NCI-H69 (cell line): ENCODE measurements at regions not wholly inside any gene's neighbourhood (a gene's known extent, or its start where the extent isn't known, plus 50 kb on each side); places are given as distances from the start of the nearest gene placed in this dataset.
A peak's percentile ranks its signal among the peaks of the same experiment; 100 is the strongest.
"Not testable (repeated sequence)": the region's sequence is repeated elsewhere in the genome, so short reads cannot be mapped to it uniquely, and the experiment has no call there.

Experiments
- DNase-seq: peaks from one replicate; lab custom pipeline; 2025; lab: John Stamatoyannopoulos, UW

DNA sequence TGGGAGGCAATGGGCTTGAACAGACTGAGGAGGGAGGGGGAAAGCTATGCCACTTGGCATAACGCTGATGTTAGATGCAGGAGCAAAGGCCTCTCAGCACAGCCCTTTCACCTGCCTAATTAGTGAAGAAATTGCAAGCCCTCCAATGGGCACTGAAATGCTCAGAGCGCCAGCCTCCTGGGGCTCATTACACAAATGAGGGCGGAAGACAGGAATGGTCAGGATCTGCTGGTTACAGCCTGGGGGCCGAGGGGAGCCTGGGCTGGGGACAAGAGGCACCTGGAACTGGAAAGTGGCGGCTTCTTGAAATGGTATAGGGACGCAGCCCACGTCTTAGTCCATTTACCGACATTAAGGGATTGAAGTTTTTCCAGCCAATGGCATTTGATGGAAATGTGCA lies 50.2 kb upstream of the PLET1 start:
- peak; percentile 89 for DNase-seq

DNA sequence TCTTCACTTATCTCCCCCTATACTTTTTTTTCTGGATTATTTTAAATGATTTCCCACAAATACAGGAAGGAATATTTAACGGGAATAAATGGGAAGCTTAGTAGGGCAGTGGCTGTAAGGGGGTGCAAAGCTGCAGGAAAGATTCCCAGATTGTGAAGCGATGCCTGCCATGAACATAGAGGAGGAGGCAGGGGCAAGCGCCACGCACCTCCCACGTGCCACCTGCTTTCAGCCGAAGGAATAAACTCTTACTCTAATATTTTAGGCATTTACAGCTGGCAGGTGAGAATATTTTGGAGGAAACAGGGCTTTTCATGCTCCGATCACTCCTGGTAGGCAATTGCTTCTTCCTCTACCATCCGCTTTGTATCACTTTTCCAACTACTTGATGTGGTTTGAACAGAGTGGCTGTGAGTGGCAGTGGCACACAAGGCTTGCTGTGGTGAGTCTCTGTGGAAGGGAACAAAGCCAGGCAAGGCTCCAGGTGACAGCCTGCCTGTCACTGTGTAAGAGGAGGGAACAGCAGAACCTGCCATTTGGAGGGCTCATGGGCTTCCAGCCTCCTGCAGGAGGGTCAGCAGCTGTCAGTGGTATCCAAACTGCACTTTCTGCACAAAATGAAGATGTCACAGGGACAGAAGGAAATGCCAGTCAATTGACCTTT lies 54.5 kb upstream of the PLET1 start:
- DNase-seq, result no peak

DNA sequence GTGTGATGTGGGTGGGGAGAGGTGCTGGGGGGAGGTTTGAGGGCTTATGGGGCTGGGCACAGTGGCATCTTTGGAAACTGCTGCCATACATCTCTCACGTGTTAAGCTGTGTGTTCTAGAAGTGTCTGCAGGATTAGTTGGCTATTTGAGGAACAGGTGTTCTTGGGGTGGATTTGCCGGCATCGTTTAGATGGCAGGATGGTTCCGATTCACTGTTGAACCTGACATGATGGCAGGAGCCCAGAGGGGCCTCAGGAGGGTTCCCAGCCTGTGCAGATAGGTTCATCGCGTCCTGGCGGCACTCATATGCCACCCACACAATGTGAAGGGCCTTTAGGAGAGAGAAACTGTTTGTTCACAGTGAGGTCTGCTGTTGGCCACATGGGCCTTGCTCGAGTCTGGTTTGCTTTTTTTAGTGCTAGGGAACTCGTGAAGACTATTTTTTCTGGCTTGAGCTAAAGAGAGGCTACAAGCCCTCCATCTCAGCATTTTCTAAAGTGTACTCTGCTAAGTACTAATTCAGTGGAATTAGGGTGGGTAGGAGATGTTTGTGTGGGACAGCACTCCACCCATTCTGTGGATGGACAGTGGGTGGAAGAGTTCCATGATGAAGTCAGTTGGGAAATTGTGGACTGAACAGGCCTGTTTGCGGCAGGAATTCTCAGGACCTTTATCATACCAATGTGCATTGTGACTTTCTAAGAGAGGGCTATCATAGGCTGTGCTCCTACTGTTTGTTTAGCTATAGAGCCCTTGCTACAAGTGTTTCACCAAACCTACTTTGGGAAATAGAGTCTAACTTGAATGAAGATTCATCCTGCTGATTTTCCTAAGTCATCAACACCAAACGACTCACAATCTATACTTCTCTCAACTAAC lies 55.4 kb upstream of the PLET1 start:
- no peak for DNase-seq

DNA sequence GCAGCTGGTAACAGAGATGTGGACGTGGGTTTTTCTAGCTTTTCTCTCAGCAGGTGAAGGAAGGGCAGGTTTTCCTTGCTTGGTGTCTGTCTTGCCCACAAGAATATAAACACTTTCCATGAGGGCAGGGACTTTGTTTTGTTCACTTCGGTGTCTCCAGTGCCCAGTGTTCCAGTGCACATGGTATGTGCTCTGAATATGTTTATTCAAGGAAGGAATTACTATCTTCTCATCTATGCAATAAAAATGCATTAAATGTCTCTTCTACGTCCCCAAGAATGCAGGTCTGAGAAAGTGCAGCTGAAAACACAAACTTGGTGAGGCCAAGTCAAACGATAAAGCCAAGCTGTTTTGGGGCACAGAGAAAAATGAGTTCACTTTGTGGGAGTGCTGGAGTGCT lies 56.3 kb upstream of the PLET1 start:
- DNase-seq, result peak; percentile 14

DNA sequence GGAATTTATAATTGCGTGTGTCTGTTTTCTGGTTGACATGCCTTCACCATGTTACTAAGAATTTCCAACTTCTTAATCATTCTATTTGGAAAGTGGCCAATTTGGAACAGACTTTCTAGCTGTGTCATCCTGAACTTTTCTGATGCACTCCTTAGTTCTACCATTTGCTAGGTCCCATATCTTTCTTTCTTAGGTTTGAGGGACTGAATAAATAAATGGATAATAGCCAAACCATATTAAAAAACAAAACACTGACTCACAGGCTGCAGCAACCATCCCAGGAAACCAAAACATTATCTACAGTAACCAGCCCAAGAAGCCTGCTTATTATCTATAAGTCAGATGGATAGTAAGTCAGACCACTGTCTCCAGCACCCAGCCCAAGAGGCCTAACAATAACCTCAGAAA lies 57.5 kb upstream of the PLET1 start:
- no peak for DNase-seq

DNA sequence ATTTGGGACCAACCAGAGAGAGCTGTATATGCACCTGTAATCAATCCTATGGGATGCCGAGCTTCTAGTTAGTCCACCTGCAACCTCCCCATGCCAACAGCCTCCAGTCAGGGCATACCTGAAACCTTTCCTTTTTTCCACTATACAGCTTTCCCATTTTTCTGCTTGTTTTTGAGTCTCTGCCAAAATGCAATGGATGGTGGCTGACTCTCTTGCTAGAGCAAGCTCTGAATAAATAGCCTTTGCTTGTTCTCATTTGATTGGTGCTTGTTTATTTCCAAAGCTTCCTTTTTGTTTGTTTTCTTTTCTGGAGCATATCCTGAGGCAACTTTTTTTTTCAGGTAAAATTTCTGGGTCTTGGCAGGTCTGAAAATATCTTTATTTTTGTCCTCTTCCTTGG lies 58.0 kb upstream of the PLET1 start:
- DNase-seq, result no peak

DNA sequence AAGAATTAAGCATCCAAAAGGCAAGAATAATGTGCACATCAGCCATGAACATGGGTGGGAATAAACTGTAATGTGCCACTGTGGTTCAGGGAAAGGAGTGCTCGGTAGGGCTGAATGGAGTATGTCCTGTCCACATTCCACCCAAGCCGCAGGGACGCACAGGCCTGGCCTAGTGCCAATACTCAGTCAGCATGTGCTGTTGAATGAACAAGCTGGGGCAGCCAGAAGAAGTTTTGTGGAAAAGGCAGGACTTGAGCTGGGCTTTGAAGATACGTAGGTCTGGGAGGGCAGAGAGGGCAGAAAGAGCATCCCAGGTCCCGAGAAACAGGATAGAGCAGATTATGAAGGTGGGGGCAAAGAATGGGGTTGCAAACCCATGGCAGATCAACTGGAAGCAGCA lies 60.0 kb upstream of the PLET1 start:
- peak; percentile 68 for DNase-seq

DNA sequence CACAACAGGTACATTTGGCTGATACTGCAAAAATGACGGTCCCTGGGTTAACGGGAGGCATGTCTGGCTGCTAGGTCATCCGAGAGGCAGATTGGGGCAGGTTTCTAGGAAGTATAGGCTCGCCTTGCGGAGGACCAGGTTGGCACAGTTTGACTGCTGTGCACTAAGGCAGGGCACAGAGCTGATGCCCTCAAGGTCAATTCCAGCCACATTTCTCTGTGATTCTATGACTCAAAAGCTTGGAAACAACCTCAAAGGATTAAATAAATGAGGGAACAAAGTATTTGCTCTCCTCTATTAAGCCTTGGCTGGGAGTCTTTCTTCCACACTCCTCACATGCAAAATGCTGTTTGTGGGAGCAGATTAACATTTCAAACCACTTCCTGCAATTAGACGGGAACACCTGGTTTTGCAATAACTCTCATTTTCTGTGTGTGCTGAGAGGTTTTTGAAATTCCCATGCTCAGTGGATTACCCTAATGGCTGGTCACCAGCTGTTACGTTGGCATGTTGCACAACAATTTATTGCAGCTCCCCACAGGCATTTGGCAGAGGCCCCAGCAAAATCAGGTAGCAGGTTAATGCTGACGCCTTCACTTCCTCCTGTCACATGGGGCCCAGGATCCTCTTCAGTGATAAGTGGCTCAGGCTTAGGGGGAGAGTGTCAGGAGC lies 61.0 kb upstream of the PLET1 start:
- peak; percentile 98 for DNase-seq

DNA sequence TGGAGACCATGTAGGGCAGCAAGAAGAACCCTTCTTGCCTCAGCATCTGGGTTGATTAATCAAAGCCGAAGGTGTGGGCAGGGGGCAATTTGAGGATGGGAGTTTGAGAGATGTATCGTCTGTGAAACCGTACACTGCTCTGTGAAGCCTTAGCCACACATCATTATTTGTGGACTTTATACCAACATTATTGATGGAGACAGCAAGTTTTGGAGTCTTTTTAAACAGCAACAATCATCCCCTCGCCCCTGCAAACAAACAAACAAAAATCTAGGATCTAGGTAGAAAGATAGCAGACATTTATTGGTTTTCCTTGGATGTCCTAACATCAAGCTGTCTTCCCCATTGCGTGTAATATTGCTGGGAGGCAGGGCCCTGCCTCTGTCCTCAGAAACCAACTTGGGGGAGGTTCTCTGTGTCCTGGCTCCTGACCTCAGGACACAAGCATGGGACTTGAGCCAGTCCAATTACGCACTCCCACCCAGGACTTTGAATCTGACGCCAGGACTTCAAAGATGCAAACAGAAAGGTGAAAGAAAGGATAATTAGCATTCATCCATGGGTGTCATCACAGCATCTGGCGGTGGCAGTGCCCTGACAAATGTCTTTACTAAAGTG lies 61.6 kb upstream of the PLET1 start:
- peak; percentile 55 for DNase-seq

DNA sequence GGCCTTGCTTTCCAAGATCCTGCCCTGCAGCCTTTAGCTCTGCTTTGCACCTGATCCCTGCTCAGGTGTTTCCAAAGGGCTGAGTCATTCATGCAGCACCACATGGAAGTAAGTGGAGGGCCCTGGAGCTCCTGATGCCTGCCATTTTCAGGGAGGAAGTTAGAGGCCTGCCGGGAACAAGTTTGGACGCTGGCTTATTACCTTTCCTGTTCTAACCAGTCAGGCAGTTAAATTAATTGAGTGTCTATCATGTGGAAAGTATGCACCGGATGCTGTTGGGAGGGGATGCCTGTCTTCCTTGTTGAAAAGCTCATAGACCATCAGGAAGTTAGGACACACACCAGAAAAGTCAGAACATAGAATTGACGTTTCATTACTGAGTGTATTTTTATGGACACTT lies 73.7 kb upstream of the PLET1 start:
- DNase-seq, result no peak

DNA sequence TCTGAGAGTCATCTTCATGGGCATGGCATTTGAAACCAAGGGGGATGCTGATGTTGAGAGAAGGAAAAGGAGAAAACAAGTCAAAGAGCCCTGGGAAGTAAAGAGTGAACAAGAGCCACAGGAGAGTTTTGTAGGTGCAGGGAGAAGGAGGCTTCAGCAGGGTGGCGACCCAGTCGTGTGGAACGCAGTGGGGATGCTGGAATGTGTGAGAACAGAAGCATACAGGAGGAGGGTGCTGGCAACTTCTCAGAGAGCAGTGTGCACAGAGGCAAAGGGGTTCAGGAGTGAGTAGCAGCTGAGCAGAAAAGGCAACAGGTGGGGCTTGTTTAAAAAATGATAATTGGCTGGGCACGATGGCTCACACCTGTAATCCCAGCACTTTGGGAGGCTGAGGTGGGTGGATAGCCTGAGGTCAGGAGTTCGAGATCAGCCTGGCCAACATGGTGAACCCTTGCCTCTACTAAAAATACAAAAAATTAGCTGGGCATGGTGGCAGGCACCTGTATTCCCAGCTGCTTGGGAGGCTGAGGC lies 75.8 kb upstream of the PLET1 start:
- DNase-seq, result no peak

DNA sequence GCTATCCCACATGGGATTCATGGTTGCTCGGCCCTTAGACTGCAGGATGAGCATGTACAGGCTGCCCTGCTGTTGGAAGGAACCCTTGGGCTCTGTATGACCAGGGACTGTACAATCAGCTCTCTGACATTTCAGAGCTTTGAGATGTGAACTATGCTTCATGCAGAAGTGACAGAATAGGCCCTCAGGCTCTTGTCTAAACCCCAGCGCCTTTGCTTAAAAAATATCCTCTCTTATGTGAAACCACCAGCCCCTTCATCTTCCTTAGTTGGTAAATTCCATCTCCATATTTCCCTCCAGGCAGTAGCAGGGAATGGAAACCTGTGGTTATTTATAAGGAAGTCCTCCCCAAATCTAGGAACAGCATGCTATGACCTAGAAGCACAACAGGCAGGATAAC lies 78.9 kb upstream of the PLET1 start:
- DNase-seq, result no peak

DNA sequence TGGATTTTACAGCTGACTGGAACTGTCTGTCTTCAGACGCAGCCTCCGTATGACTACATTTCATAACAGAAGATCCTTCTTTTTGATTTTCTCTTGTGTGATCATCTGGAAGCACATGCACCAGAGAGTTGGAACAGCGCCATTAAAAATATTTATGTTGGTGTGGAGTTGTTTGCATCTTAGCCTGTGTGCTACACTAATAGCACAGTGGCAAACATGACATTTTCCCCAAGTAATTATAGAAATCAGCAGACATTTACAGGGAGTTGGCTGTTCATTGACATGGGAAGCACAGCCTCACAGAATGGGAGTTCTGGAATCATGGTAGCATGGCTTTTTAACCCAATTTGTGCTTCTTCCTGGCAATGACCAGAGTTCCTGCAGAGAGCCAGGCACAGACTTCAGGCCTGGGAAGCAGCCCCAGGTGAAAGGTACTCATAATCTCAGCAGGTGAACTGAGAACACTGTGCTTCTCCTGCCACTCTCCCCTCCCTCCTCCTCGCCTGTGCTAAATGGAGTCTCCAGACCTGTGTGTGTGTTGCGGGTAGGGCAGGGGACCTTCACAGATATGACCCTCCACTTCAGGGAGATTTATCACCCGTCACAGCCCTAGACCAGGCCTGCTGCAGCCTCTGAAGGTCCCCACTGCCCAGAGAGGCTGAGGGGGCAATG lies 82.8 kb upstream of the PLET1 start:
- peak; percentile 87 for DNase-seq

DNA sequence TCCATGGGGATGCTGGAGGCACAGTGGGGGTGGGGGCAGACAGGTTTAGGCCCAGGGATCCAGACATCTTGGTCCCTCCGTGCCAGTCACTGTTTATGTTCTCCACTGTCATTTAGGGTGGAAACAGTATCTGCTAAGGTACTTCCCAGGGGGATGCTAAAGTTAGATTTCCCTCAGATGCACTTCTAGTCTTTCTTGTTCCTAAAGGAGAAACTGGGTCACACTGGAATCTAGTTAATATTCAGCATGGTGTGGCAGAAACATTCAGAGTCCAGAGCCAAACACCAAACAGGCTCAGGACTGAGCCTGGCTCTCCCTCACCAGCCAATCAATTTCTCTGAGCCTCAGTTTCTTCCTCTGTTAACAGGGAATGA lies 83.4 kb upstream of the PLET1 start:
- DNase-seq, result no peak

DNA sequence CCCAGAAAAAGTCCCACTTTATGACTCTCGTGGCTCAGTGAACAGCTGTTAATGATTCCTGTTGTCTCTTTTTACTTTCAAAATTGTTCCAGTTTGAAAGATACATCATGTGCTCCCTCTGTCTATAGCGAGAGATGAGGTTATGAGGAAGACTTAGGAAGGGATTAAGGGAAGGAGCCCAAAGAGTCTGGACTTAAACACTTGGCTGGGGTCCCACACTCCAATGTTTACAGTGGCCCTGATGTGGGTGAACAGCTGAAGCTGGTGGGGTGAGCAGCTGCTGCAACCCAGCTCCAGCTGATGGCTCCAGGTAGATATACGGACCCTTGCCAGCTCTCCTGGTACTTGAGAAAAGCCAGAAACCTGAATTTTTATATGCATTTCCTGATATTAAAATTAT lies 84.5 kb upstream of the PLET1 start:
- DNase-seq, result no peak

DNA sequence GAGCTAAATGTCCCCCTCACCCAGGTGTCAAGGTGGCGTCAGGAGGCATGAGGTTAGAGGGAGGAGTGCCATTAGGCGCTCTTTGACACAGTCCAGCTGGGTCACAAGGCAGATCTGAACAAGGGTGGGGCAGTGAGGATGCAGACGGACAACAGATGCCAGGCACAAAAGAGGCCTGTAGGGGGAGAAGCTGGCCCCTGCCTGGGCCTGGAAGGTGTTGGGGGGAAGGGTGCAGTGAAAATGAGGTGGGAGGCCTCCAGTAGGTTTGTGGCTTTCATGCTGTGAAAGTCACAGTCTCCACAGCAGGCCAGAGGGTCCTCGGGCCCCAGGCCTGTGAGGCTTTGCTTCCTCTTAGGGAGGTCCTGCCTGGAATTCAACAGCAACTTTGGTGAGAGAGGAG lies 85.0 kb upstream of the PLET1 start:
- peak; percentile 26 for DNase-seq

DNA sequence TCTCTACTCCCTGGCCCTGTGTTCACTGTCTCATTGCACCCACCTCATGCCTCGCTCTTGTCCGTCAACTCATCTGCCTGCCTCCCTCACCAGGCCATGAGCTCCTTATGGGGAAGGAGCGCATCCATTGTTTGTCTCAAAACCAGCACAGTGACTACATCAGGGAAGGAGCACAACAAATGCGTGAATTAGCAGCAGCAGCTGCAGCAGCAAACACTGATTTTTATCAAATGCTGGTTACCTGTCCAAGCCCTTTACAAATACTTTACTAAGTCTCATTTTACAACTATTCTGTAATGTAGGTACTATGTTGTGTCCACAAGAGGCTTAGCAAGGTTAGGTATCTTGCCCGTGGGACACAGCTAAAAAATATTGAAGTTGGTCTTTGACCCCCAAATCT lies 85.9 kb upstream of the PLET1 start:
- DNase-seq, result no peak

DNA sequence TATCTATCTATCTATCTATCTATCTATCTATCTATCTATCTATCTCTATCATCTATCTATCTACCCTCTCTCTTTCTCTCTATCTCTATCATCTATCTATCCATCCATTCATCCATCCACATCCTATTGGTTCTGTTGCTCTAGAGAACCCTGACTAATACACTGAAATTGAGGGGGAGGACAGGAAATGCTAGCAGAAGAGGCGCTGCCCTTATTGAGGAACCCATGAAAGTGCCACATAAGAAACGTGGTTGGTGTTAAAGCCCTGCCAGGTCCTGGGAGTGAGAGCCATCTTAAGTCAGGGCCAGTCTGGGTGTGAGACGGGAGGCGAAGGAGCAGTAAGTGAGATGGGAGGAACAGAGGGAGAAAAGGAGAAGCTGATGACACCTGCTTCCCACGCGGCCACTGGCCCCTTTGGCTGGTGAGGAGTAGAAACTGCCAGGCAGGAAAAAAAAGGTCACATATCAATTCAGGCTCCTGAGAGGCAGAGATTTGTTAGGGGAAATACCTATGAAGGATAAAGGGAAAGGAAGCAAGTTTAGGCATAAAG lies 87.9 kb upstream of the PLET1 start:
- no peak for DNase-seq

DNA sequence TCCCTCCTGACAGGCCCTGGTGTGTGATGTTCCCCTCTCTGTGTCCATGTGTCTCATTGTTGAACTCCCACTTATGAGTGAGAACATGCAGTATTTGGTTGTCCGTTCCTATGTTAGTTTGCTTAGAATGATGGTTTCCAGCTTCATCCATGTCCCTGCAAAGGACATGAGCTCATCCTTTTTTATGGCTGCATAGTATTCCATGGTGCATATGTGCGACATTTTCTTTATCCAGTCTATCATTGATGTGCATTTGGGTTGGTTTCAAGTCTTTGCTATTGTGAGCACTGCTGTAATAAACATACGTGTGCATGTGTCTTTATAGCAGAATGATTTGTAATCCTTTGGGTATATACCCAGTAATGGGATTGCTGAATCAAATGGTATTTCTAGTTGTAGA lies 90.8 kb upstream of the PLET1 start:
- DNase-seq, result not testable (repeated sequence)

DNA sequence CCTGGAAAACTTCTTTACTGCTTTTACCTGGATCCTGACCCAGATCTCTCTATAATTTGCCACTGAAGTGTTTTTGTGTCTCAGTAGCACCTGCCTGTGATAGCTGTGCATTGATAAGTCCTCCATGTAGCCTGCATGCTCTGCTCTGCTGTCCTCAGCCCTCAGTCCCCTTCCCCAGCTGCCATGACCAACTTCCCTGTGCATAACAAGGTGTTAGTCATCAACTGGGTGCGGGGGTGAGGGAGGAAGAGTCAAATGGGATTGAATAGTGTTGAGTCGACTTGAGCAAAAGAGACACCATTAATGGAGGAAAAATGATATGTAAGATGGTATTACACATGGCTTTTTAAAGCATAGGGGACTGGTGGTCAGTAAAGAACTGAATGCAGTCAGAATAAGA lies 92.2 kb upstream of the PLET1 start:
- DNase-seq, result no peak

DNA sequence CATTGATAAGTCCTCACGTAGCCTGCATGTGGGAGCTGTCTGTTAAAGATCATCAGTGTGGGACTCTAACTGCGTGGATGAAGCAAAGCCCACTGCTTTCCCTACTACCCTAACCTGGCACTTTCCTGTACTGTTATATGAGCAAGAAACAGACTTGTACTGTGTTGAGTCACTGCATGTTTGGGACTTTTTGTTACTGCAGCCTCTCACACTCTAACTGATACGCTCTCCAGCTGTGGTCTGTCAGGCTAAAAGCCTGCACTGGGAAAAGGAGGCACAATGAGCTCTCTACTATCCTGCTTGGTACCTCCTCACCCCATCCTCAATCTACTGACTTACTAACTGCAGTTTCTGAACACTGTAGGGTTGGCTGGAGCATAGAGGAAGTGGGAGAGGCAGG lies 93.7 kb upstream of the PLET1 start:
- DNase-seq, result no peak

DNA sequence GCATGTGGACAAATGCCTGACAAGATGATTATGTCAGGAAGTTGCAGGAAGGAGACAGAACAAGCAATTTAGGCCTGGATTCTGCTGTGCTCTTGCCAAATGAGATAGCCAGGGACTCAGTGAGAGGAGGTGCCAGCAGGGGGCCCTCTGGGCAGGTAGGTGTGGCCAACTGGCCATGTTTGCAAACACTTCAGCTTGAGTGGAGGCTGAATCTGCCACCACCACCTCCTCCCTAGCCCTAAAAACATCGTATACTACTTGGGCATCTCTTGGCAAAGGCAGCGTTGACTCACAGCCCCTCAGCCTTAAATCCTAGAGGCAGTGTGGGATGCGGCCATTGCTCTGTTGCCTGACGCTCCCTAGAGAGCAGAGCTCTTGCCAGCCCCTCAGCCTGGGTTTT lies 95.1 kb upstream of the PLET1 start:
- DNase-seq, result peak; percentile 71
